ENCODE measurements at regions not wholly inside any gene's neighbourhood (a gene's known extent, or its start where the extent isn't known, plus 50 kb on each side); places are given as distances from the start of the nearest gene placed in this dataset.

DNA sequence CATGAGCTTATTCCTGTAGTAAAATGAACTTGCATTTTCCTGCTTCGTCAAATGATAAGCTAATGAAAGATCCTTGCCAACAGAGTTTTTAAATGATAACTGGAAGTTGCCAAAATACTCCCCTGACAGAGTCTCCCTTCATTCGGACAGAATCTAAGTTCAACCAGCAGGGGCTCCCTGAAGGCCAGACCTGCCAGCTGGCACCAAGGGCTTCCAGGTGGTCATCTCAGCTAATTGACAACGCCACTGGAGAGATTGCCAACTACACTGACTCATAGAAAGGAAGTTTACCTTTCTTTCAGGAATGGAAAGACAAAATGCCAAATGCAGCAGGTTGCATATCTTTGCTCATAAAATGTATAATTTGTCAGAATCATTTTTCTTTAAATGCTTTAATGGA is 462.8 kb downstream of the GXYLT1 start:
- TF ChIP-seq, protein P1, sequence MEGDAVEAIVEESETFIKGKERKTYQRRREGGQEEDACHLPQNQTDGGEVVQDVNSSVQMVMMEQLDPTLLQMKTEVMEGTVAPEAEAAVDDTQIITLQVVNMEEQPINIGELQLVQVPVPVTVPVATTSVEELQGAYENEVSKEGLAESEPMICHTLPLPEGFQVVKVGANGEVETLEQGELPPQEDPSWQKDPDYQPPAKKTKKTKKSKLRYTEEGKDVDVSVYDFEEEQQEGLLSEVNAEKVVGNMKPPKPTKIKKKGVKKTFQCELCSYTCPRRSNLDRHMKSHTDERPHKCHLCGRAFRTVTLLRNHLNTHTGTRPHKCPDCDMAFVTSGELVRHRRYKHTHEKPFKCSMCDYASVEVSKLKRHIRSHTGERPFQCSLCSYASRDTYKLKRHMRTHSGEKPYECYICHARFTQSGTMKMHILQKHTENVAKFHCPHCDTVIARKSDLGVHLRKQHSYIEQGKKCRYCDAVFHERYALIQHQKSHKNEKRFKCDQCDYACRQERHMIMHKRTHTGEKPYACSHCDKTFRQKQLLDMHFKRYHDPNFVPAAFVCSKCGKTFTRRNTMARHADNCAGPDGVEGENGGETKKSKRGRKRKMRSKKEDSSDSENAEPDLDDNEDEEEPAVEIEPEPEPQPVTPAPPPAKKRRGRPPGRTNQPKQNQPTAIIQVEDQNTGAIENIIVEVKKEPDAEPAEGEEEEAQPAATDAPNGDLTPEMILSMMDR (tag by site-specific recombination; IDR thresholded peaks at IDR 0.05) = no peak
- TF ChIP-seq OSR2 (tag by site-specific recombination; IDR thresholded peaks at IDR 0.05) (no peak), ZNF747 (tag by site-specific recombination; IDR thresholded peaks at IDR 0.05) (no peak), ZNF335 (tag by site-specific recombination; conservative IDR thresholded peaks at IDR 0.05) (no peak), HOXA7 (CRISPR knock-in tag; IDR thresholded peaks at IDR 0.05; ENCODE audit: borderline replicate concordance) (no peak)
- TF ChIP-seq, protein P2, sequence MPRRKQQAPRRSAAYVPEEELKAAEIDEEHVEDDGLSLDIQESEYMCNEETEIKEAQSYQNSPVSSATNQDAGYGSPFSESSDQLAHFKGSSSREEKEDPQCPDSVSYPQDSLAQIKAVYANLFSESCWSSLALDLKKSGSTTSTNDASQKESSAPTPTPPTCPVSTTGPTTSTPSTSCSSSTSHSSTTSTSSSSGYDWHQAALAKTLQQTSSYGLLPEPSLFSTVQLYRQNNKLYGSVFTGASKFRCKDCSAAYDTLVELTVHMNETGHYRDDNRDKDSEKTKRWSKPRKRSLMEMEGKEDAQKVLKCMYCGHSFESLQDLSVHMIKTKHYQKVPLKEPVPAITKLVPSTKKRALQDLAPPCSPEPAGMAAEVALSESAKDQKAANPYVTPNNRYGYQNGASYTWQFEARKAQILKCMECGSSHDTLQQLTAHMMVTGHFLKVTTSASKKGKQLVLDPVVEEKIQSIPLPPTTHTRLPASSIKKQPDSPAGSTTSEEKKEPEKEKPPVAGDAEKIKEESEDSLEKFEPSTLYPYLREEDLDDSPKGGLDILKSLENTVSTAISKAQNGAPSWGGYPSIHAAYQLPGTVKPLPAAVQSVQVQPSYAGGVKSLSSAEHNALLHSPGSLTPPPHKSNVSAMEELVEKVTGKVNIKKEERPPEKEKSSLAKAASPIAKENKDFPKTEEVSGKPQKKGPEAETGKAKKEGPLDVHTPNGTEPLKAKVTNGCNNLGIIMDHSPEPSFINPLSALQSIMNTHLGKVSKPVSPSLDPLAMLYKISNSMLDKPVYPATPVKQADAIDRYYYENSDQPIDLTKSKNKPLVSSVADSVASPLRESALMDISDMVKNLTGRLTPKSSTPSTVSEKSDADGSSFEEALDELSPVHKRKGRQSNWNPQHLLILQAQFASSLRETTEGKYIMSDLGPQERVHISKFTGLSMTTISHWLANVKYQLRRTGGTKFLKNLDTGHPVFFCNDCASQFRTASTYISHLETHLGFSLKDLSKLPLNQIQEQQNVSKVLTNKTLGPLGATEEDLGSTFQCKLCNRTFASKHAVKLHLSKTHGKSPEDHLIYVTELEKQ (tag by site-specific recombination; IDR thresholded peaks at IDR 0.05; ENCODE audit: borderline replicate concordance) = no peak

All from HEK293 (cell line).